Body of pancreas (tissue), 4 donors: ENCODE measurements at regions not wholly inside any gene's neighbourhood (a gene's known extent, or its start where the extent isn't known, plus 50 kb on each side); places are given as distances from the start of the nearest gene placed in this dataset.

Experiments
- ATAC-seq: fragments of 150-250 bp; one replicate; pipeline ENCODE4 v1.9.1; 2016
- DNase-seq, 4 donors: peaks; one replicate each; pipeline ENCODE4 v3.0.0-alpha.2; 2019
- H3K27ac ChIP-seq, 4 donors: fragments of 200-600 bp; sonication (generic); 1 replicate in 3 of 4; 2 replicates in 1 of 4; pipeline versions ENCODE4 v1.5.1 to v1.6.1; 2016 to 2019; ENCODE audit warnings: mild to moderate bottlenecking in 1 of 4, mixed read lengths in 1 of 4, moderate library complexity in 1 of 4
- H3K27me3 ChIP-seq, 2 donors: fragments of 200-600 bp; sonication (generic); one replicate each; pipeline ENCODE4 v1.6.0; 2016; ENCODE audit warnings: mild to moderate bottlenecking in 1 of 2
- H3K36me3 ChIP-seq, 2 donors: fragments of 200-600 bp; sonication (generic); replicated peaks in 1 of 2; 2 replicates each; pipeline ENCODE4 v1.5.1; 2016; ENCODE audit warnings: low read depth in 2 of 2; ENCODE audit not compliant: insufficient read depth in 1 of 2
- H3K4me1 ChIP-seq: fragments of 200-600 bp; sonication (generic); one replicate; pipeline ENCODE4 v1.6.0; 2016
- H3K4me3 ChIP-seq, 2 donors: fragments of 200-600 bp; sonication (generic); 1 replicate in 1 of 2; 2 replicates in 1 of 2; pipeline ENCODE4 v1.5.1; 2016 to 2019
- H3K9me3 ChIP-seq, 3 donors: fragments of 200-600 bp; sonication (generic); 1 replicate in 2 of 3; 2 replicates in 1 of 3; pipeline ENCODE4 v1.5.1; 2016
- CTCF ChIP-seq, 7 experiments: fragments of 450-650 bp in 4 of 7; fragments of 200-600 bp in 3 of 7; sonication (generic) in 3 of 7; IDR thresholded peaks; one replicate each; pipeline ENCODE4 v1.5.1; 2016 to 2019; ENCODE audit warnings: antibody characterized with exemption in 7 of 7
- POLR2A ChIP-seq, 3 donors: fragments of 450-650 bp; IDR thresholded peaks; one replicate each; pipeline ENCODE4 v1.6.1; 2016; ENCODE audit warnings: antibody characterized with exemption in 3 of 3, mild to moderate bottlenecking in 2 of 3
- WGBS, 2 donors: methylation state at CpG; one replicate each; pipeline ENCODE4 v1.1.5; 2017; 5-methylcytosine and 5-hydroxymethylcytosine counted together
- intact Hi-C: fragments of 100-400 bp; cut with DNase I; formaldehyde crosslinking; loops from one replicate; pipeline ENCODE4 v1.15.1; 2023

GRCh38 chr10:109358325-109358724, 565.0 kb downstream of the XPNPEP1 start:
- no peak for TF ChIP-seq POLR2A (IDR thresholded peaks at IDR 0.05)
- TF ChIP-seq CTCF (IDR thresholded peaks at IDR 0.05) = no peak
- no peaks in the 10 kb centered on the region for H3K27me3 ChIP-seq
- 14 to 27% methylated on average over 1 of the region's 1 CpG for WGBS, 2 donors

GRCh38 chr10:109348324-109348723, 575.0 kb downstream of the XPNPEP1 start:
- no peaks in the 10 kb centered on the region for H3K9me3 ChIP-seq
- H3K4me3 ChIP-seq = no peak overlapping the region
- no peaks in the 10 kb centered on the region for H3K4me1 ChIP-seq
- no peaks in the 10 kb centered on the region for H3K27me3 ChIP-seq
- no peak for DNase-seq
- no peak for ATAC-seq
- H3K27ac ChIP-seq = no peak overlapping the region
- H3K36me3 ChIP-seq = no peaks in the 10 kb centered on the region
- TF ChIP-seq CTCF (IDR thresholded peaks at IDR 0.05) (no peak), POLR2A (IDR thresholded peaks at IDR 0.05) (no peak)
- intact Hi-C loops = no loop called here

More at GRCh38 chr10:109358325-109358724, 565.0 kb downstream of the XPNPEP1 start:
- ATAC-seq = no peak
- Histone ChIP-seq H3K9me3 (no peaks in the 10 kb centered on the region), H3K4me1 (peaks cover 18% of the 10 kb centered on the region), H3K27ac (no peak overlapping the region), H3K4me3 (no peak overlapping the region), H3K36me3 (no peaks in the 10 kb centered on the region)
- intact Hi-C loops = no loop called here
- DNase-seq = no peak

- WGBS, 2 donors = 61 to 67% methylated on average over 1 of the region's 1 CpG
- intact Hi-C loops = no loop called here
- no peak for TF ChIP-seq POLR2A (IDR thresholded peaks at IDR 0.05)
- TF ChIP-seq CTCF (IDR thresholded peaks at IDR 0.05) = no peak
- H3K27me3 ChIP-seq = no peaks in the 10 kb centered on the region
- no peak for ATAC-seq
- no peaks in the 10 kb centered on the region for H3K9me3 ChIP-seq
- H3K4me3 ChIP-seq = no peak overlapping the region
- no peaks in the 10 kb centered on the region for H3K4me1 ChIP-seq
- no peak for DNase-seq
- no peaks in the 10 kb centered on the region for H3K36me3 ChIP-seq
- H3K27ac ChIP-seq = no peak overlapping the region
Observed at GRCh38 chr10:109343293-109343692, 580.0 kb downstream of the XPNPEP1 start.

GRCh38 chr10:109341986-109342385, 581.3 kb downstream of the XPNPEP1 start:
- ATAC-seq (no peak), DNase-seq (no peak)
- intact Hi-C loops = no loop called here
- H3K27ac ChIP-seq = no peak overlapping the region
- no peaks in the 10 kb centered on the region for H3K27me3 ChIP-seq
- H3K4me1 ChIP-seq = no peaks in the 10 kb centered on the region
- TF ChIP-seq CTCF (IDR thresholded peaks at IDR 0.05) (no peak), POLR2A (IDR thresholded peaks at IDR 0.05) (no peak)
- no peaks in the 10 kb centered on the region for H3K9me3 ChIP-seq
- no peaks in the 10 kb centered on the region for H3K36me3 ChIP-seq
- no peak overlapping the region for H3K4me3 ChIP-seq

- ATAC-seq (no peak), DNase-seq (no peak)
- Histone ChIP-seq H3K4me1 (no peaks in the 10 kb centered on the region), H3K4me3 (no peak overlapping the region), H3K27me3 (no peaks in the 10 kb centered on the region), H3K27ac (no peak overlapping the region), H3K9me3 (no peaks in the 10 kb centered on the region), H3K36me3 (no peaks in the 10 kb centered on the region)
- WGBS, 2 donors = 54 to 67% methylated on average over 3 of the region's 3 CpGs
- intact Hi-C loops = no loop called here
- TF ChIP-seq POLR2A (IDR thresholded peaks at IDR 0.05) = no peak
- TF ChIP-seq CTCF (IDR thresholded peaks at IDR 0.05) = no peak
Observed at GRCh38 chr10:109328001-109328400, 595.3 kb downstream of the XPNPEP1 start.
